Spleen (tissue), 7 donors: ENCODE measurements at regions not wholly inside any gene's neighbourhood (a gene's known extent, or its start where the extent isn't known, plus 50 kb on each side); places are given as distances from the start of the nearest gene placed in this dataset.

Experiments used
- CTCF ChIP-seq, 11 experiments: fragments of 200-600 bp in 7 of 11; fragments of 450-650 bp in 4 of 11; sonication (generic) in 4 of 11; IDR thresholded peaks in 8 of 11; conservative IDR thresholded peaks in 3 of 11; 1 replicate in 7 of 11; 2 replicates in 4 of 11; pipeline versions ENCODE4 v1.4.0 to v1.8.0; 2016 to 2021; ENCODE audit warnings: antibody characterized with exemption in 11 of 11, inconsistent platforms in 4 of 11, mild to moderate bottlenecking in 1 of 11
- POLR2AphosphoS5 ChIP-seq, 3 donors: sonication (generic); formaldehyde crosslinking; IDR thresholded peaks; one replicate each; pipeline ENCODE4 v1.5.1; 2017; ENCODE audit warnings: antibody characterized with exemption in 3 of 3
- donor health status: DM: no; HTN: no; CAD: no; lungs with moderate emphysema.
- donor health status: DM: no; HTN: no; CAD: no.
- donor health status: DM: no; HTN: no; CAD: no.

DNA sequence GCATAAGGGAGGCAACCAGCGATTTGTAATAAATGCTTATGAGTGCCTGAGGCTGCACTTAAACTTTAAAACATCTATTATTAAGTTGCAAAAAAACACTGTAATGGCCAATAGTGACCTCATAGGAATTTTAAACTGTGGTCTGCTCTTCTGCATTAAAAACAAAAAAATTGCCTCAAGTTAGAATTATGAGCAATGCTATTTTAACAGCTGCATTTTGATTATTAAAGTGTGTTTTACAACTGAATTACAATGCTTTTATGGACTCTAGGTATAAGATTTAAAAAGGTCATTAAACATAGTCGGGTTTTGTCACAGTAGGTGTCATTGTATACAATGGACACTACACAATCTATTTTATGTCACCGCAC, 528.7 kb upstream of the FANCL start:
- TF ChIP-seq POLR2AphosphoS5 (IDR thresholded peaks at IDR 0.05) (no peak), CTCF (IDR thresholded peaks at IDR 0.05 in 8 of 11, conservative IDR thresholded peaks at IDR 0.05 in 3 of 11) (no peak)
